ENCODE measurements at regions not wholly inside any gene's neighbourhood (a gene's known extent, or its start where the extent isn't known, plus 50 kb on each side); places are given as distances from the start of the nearest gene placed in this dataset.
"Not testable (repeated sequence)": the region's sequence is repeated elsewhere in the genome, so short reads cannot be mapped to it uniquely, and the experiment has no call there.

DNA sequence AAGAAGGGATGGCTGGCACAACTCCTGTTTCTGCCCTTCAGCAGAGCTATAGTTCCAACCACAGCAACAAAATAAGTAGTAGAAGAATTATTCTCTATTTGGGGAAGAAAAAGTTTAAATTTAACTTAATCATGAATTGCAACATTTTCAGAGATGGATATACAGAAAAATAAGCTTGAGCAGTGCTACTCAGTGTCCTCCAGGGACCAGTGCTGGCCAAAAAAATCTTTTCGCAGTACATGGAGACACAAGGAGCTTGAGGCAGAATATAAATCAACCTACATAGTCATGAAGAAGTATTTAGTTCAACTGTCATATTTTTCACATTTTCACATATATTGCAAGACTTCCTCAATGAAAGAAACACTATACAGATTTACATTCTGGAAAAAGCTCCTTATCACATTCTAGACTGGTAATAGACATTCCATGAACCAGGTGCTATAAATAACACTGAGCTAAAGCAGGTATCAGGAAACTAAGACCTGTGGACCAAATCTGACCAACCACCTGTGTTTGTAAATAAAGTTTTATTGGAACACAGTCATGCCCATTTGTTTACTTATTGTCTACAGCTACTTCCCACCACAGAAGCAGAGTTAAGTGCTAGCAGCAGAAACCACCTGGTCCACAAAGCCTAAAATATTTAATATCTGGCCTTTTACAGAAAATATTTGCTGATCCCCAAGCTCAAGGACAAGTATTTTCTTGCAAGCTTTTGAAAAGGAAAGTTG lies 101.9 kb downstream of the RGS21 start:
- DNase-seq (ENCODE audit: low spot score) = no peak

DNA sequence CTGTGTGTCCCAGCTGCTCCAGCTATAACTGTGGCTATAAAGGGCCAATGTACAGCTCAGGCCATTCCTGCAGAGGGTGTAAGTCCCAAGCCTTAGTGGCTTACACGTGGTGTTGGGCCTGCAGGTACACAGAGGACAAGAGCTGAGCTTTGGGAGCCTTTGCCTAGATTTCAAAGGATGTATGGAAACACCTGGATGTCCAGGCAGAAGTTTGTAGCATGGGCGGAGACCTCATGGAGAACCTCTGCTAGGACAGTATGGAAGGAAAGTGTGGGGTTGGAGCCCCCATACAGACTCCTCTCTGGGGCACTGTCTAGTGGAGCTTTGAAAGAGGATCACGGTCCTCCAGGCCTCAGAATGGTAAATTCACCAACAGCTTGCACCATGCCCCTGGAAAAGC lies 113.9 kb downstream of the RGS21 start:
- DNase-seq (ENCODE audit: low spot score) = no peak

DNA sequence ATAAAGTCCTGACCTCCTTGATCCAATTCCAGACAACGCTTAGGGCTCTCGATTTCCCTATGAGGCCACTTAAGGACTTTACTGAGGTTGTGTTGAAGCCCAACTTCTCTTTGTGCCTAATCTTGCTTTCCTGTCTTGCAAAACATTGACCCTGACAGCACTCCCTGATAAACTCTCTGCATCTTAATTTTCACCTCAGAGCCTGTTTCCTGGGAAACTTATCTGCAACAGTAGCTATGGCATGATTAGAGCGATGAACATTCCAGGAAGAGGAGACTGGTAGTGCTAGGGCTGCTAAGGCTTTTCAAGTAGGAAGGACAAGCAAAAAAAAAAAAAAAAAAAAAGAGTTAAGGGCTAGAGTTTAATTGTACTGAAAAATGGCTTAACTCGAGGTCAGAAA lies 118.9 kb downstream of the RGS21 start:
- DNase-seq (ENCODE audit: low spot score) = no peak

DNA sequence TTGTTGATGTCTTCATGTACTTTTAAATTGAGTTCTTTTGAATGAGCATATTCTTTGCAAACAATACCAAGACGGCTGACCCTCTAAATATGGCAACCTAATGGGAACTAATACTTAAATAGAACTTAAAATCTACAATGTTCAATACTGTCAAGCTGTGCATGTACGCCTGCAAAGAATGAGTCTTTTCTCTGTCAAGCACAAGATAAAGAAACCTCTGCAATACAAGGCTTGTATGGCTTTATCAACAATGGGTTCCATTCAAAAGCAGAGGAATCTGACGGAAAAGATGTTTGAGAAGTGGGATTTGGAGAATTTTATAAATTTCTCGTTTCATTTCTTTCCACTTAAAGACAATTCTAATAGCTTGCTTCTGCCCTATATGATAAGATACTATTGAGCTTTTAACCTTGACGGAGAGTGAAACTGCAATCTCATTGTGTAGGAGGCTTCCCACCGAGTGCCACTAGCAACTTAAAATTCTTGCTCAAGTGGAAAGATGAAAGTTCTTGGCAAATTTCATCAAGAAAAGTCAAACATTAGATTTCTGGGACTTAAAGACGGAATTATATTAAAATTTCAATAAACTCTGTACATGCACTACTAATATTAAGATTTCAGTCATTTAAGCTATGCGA lies 119.8 kb downstream of the RGS21 start:
- DNase-seq (ENCODE audit: low spot score) = no peak

DNA sequence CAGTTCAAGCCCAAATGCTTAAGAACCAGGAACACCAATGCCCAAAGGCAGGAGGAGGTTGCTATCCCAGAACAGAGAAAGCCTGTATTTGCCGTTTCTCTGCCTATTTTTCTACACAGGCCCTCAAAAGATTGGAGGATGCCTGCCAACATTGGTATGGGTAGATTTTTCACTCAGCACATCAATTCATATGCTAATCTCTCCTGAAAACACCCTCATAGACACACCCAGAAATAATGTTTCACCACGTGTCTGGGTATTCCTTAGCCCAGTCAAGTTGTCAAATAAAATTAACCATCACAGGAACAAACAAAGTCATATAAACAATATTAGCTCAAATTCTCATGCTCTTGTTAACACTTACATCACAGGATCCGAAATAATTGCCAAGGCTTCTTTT lies 121.9 kb downstream of the RGS21 start:
- no peak for DNase-seq (ENCODE audit: low spot score)

DNA sequence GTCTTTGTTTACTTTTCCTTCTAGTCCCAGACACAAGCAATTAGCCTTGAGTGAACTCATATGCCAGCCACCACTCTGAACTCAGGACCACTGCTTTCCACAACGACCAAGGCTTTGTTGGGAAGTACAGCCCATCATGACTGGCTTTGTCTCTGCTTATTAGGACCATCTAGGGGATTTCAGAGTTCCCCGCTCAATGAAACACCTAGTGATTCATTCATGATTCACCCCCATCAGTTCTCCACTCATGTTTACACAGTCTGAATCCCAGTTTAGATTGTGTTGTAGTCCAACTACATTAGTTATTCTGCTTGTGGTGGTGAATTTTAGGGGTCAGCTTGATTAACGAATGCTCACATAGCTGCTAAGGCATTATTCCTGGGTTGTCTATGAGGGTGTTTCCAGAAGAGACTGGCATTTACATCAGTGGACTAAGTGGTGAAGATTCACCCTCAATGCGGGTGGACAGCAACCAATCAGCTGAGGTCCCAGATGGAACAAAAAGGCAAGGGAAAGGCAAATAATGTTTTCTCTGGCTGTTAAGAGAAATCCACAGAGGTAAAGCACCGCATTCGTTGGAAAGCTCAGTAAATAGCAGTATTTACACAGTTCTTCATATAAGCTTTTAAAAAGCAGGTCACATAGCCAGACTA lies 122.7 kb downstream of the RGS21 start:
- DNase-seq (ENCODE audit: low spot score) = no peak

DNA sequence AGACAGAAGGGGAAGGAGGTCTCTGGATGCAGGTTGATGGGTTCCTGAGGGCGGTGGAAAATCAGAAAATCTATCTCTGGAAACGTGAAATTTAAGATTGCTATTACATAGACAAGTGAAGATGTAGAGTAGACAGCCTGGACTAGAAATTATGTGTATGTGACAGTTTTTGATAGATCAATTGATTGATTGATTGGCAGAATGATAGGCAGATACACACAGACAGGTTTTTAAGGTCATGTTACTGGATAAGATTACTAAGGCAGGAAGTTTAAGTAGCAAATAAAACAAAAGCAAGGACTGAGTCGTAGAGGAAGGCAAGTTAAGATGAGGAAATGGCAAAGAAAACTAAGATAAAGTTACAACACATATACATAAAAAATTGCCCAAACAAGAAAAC lies 124.7 kb downstream of the RGS21 start:
- DNase-seq (ENCODE audit: low spot score) = no peak

DNA sequence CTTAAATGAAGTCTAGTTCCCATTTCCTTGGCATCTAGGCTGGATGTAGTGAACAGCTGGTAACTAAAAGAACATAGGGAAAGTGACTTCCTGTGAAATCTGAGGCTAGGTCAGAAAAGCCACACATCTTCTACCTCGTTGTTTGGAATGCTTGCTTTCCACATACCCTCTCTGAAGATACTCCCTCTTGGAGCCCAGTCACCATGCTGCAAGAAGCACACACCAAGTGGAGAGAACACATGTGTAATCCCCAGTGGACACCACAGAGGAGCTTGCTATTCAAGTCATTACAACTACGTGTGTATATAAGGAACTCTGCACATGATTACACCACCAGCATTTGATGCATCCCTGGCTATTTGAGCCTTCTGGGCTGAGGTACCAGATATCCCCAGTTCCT lies 125.9 kb downstream of the RGS21 start:
- no peak for DNase-seq (ENCODE audit: low spot score)

DNA sequence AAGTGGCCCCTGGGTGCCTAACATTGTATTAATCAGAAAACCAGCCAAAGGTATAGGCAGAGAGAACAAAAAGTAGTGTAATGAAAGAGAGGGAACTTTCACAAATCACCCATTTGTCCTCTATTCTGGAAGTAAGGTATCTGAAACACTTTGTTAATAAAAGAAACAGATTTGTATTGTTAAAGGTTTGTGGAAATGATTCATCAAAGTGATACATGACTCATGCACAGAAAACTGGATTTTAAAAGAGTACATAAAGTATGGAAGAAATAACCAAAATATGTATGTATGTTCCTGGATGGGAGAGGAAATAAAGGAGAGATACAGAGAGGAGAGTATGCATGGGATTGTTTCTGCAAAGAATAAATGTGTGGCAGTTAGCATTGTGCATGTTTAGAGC lies 126.8 kb downstream of the RGS21 start:
- no peak for DNase-seq (ENCODE audit: low spot score)

DNA sequence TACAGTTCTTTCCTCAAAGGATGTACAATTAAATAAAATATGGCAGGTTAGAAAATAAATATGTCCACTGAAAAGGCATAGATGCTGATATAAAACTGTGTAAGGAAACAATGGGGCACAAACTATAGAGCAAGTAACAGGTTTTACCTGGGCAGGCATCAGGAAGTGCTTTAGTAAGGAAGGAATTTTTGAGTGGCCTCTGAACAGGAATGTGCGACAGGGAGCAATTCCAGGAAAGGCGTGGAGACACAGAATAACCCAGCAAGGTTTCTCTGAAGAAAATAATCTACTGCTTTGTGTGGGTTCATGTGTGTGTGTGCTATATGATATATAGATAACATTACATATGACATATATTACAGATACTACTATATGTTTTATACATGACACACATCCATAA lies 128.4 kb downstream of the RGS21 start:
- DNase-seq (ENCODE audit: low spot score) = no peak

DNA sequence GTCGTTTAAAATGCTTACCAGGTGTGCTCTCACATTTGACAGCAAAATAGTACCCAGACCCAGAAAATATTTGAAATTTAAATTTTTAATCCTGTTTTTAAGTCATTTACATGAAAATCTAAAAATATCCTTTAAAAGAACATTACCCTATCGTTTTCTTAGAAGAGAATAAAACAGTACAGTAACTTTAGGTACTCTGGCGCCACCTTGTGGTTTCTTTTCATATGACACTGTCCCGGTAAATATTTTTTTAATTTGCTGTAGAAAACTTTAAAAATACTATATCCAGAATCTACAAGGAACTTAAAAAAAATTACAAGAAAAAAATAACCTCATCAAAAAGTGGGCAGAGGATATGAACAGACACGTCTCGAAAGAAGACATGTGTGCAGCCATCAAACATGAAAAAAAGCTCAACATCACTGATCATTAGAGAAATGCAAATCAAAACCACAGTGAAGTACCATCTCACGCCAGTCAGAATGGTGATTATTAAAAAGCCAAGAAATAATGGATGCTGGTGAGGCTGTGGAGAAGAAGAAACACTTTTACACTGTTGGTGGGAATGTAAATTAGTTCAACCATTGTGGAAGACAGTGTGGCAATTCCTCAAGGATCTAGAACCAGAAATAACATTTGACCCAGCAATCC lies 129.2 kb downstream of the RGS21 start:
- DNase-seq (ENCODE audit: low spot score) = peak; percentile 52

DNA sequence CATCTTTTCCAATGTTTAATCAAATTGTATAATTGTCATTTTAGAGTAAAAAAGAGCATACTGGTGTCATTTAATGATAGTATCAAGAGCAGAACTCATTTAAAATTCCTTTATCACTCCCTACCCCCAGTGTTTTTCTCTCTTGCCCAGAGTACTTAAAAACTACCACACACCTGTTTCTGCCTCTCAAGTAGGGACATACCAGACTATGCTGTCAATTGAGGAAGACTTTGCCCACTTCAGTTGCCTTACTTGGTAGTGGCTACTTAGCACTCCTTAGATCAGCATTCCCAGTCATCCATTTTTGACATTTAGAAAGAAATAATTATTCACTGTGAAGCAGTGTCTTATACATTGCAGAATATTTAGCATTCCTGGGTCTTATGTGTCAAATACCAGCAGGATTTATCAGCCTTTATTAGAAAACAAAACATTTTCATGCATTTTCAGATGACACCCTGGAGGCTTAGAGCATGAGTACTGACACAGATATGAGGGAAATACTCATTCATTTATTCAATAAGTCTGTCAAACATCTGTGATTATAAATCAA lies 127.5 kb upstream of the RGS1 start:
- no peak for DNase-seq (ENCODE audit: low spot score)

DNA sequence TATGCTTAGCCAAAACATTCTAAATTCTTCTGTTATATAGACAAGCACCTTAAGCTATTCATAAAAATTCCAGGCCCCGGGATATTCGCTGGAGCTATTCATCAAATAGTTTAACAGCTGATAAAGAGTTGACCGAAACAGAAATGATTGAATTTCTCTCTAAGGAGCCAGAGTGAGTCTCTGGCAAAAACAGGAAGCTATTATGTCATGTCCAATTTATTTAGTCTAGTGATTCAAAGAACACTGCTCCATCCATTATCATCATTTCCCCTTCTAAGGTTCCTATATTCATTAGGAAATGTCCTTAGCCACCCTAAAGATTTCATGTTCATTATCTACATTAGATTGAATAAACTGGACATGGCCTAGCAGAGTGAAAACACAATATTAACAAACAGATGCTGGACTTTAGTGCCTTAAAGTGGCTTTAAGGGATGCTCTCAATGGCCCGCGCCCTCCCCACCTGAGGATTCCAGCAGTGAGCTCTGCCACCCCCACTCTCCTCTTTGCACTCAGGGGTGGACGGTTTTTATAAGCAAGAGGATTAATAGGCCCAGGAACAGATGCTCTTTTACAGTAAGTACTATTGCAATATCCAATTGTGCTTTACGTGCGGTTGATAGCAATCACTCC lies 122.1 kb upstream of the RGS1 start:
- no peak for DNase-seq (ENCODE audit: low spot score)

DNA sequence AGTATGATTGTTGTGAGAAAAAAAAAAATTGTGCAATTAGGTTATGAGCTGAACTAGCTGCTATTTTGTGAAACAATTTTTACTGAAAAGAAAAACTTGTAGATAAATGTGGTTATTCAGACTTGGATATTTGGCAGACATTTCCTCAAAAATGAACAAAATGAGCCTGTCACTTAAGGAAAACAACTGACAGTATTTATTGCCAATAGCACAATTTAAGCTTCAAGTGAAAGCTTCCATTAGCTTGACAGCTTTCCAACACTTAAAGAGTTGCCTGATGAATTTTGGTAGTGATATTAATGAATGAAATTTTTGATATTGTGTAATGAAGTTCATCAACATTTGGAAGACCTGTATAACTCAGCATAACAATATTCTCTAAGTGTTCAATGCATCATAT lies 116.1 kb upstream of the RGS1 start:
- DNase-seq (ENCODE audit: low spot score) = no peak

DNA sequence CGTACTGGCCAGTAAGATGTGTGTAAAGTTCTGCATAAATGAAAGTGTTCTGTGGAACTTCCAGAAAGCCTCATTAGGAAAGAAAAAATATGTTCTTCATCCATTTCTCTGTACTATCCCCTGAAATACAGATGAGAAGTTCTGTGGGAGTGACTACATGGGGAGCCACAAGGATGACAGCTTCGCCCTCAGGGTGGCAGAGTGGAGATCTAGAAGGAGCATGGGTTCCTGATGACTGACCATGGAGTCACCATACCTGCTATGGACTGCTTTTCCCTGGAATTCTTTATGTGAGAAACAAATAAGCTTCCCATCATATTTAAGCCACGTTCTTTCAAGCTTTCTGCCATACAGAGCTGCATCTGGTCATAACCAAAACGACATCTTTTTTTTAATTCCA lies 113.9 kb upstream of the RGS1 start:
- DNase-seq (ENCODE audit: low spot score) = no peak

DNA sequence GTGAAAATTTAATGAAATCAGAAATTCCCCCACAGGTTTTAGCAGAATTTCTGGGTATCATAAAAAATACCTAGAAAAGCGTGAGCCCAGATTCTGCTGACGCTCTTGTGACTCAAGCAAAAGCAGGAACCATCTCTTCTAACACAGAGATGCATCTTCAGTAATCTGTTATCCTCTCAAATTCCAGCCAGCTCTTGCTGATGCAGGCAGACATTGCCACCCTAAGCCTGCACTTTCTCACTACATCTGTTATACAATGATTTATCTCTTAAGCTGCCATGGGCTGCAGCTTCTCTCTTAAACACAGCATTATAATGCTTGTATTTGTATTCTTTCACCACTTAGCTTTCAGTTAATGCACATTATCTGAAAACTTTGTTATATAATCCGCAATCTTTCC lies 113.0 kb upstream of the RGS1 start:
- no peak for DNase-seq (ENCODE audit: low spot score)

DNA sequence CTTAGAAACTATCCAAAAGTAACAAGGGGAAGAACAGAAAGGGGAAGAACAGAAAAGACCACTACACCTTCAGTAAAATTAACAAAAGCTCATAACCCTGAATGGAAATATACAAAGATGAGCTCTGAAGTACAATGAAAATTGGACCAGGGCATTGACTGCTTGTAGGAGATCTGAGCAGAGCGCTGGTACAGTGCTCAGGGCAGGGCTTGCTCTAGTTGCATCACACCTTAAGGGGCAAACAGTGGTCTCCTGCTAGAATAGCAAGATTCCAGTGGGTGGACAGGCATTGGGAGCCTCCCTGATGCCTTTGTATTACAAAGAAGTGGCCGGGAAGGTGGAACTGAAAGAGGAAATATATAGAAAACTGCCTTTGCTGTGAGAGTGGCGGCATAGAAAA lies 111.9 kb upstream of the RGS1 start:
- no peak for DNase-seq (ENCODE audit: low spot score)

DNA sequence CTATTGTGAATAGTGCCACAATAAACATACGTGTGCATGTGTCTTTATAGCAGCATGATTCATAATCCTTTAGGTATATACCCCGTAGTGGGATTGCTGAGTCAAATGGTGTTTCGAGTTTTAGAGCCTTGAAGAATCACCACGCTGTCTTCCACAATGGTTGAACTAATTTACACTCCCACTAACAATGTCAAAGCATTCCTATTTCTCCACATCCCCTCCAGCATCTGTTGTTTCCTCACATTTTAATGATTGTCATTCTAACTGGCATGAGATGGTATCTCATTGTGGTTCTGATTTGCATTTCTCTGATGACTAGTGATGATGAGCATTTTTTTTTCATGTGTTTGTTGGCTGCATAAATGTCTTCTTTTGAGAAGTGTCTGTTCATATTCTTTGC lies 110.4 kb upstream of the RGS1 start:
- DNase-seq (ENCODE audit: low spot score) = not testable (repeated sequence)

DNA sequence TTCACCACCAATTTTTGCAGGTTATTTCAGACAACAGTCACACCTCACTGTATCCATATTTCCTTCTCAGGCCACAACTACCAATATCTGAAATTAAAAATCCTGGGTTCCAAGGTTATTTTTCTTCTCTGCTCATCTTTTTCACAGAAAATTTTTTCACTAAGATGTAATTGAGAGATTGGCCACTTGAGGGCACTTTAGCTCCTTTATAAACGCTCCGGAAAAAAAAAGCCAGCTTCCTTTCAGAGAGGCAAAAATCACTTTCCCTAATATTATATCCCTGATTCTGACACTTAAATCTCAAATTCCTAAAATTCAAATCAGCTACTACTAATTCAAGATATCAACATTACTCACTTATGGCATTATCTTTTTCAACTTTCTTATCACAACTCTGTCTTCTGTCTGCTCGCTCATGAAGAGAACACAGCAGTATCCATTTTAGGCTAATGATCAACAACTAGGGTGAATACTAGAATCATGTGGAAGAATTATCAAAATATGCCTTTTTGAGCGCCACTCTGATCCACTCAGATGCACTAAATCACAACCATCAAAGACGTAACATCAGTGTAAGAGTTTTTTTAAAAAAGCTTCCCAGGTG lies 101.4 kb upstream of the RGS1 start:
- DNase-seq (ENCODE audit: low spot score) = peak; percentile 15

DNA sequence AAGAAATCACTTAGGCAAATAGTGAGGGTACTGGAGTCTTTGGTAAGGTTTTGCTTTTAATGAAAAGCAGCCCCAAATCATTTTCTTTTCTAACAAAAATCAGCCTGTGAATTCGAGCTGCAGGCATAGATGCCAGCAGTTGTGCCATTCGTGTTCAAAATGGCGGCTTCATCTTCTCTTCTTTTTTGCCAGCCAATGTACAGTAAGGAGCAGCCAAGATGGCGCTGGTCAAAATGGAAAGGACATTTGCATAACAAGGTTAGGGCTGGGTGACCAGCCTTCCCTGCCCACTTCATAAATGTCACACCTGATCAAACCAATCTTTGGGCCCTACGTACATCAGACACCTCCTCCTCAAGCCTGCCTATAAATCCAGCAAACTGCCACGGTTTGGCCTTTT lies 100.2 kb upstream of the RGS1 start:
- no peak for DNase-seq (ENCODE audit: low spot score)

DNA sequence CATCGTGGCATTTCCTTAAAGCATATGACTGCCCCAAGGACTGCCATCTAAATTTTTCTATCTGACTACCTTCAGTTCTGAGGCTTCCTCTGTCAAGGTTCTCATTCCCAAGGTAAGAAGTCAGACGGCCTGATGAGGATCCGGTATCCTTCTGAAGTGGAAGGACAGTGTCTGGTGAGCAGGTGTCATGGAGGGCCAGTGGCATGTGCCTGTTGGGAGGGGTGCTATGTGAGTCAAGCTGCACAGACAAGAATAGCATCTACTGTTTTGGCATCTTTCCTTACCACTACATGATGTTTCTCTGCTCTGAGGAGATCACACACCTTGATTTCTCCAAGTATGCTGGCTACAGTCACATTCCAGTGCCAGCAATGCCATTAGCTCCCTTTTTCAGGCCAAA lies 99.6 kb upstream of the RGS1 start:
- DNase-seq (ENCODE audit: low spot score) = no peak

DNA sequence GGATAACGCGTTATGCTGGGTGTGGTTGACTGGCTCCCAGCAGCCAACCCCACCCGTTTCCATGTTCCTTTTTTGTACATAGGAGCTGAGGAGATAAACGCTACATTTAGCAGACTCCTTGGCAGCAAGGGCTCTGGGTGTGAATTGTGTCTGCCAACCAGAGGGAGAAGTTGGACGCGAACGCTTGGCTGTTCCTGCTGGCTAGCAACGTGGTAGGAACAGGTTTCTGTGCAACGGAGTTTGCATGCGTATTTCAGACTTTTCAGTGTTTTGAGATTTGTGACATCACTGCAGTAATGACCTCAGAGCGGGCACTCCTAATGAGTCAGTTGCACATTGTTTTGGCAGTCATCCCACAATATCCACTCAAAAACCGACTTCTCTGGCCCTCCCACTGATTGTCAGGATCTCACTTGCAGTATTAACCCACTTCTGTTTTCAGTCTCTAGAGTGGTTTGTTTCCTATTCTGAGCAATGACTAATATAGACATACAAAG lies 98.7 kb upstream of the RGS1 start:
- DNase-seq (ENCODE audit: low spot score) = no peak
